ENCODE measurements at regions not wholly inside any gene's neighbourhood (a gene's known extent, or its start where the extent isn't known, plus 50 kb on each side); places are given as distances from the start of the nearest gene placed in this dataset.
A peak's percentile ranks its signal among the peaks of the same experiment; 100 is the strongest.

DNA sequence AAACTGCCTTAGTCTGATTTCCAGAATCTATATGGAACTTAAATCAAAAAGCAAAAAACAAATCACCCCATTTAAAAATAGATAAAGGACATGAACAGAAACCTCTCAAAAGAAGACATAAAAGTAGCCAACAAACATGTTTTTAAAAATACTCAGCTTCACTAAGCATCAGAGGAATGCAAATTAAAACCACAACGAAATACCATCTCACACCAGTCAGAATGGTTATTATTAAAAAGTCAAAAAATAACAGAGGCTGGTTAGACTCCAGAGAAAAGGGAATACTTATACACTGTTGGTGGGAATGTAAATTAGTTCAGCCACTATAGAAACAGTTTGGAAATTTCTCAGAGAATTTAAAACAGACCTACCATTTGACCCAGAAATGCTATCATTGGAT, 367.9 kb downstream of the ZIC4 start:
- H3K27ac ChIP-seq (ENCODE audit: low read depth, low read length), result peak overlapping the region; percentile 23

DNA sequence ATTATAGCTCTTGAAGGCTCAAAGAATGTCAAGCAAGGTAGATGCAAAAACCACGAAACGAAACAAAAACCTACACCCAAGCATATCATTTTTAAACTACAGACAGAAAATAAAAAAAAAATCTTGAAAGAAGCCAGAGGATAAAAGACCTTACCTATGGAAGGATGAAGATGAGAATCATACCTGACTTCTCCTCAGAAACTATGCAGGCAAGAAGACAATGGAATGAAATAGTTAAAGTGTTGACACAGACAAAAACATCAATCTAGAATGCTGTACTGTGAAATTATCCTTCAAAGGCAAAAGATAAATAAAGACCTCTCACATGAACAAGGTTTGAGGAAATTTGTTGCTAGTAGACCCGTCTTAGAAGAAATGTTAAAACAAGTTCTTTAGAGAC, 372.0 kb downstream of the ZIC4 start:
- Mint-ChIP-seq H3K9me3 (ENCODE audit: unreplicated experiment) (peaks cover 4% of the 10 kb centered on the region), H3K4me1 (ENCODE audit: low read depth, unreplicated experiment) (peaks cover 4% of the 10 kb centered on the region), H3K4me3 (ENCODE audit: unreplicated experiment) (no peak overlapping the region), H3K27me3 (ENCODE audit: low read depth, unreplicated experiment) (no peaks in the 10 kb centered on the region), H3K27ac (ENCODE audit: unreplicated experiment) (no peak overlapping the region), H3K36me3 (ENCODE audit: low read depth, unreplicated experiment) (no peaks in the 10 kb centered on the region)
- Histone ChIP-seq H3K4me2 (ENCODE audit: low read length) (no peak overlapping the region), H3K27me3 (ENCODE audit: insufficient read depth, low read length) (no peaks in the 10 kb centered on the region), H3K79me2 (ENCODE audit: insufficient read depth, low read length) (no peaks in the 10 kb centered on the region), H3K4me3 (ENCODE audit: insufficient read depth, low read depth, low read length) (no peak overlapping the region), H4K20me1 (ENCODE audit: insufficient read depth, low read length) (no peaks in the 10 kb centered on the region), H3K27ac (ENCODE audit: low read depth, low read length) (no peak overlapping the region), H3K9ac (ENCODE audit: low read length) (no peak overlapping the region), H3K9me3 (ENCODE audit: insufficient read depth, low read depth, low read length) (no peaks in the 10 kb centered on the region), H2AFZ (ENCODE audit: low read depth, low read length) (no peak overlapping the region), H3K36me3 (ENCODE audit: insufficient read depth, low read length) (no peaks in the 10 kb centered on the region), H3K4me1 (ENCODE audit: insufficient read depth, low read length) (no peaks in the 10 kb centered on the region)
- TF ChIP-seq, protein P1, sequence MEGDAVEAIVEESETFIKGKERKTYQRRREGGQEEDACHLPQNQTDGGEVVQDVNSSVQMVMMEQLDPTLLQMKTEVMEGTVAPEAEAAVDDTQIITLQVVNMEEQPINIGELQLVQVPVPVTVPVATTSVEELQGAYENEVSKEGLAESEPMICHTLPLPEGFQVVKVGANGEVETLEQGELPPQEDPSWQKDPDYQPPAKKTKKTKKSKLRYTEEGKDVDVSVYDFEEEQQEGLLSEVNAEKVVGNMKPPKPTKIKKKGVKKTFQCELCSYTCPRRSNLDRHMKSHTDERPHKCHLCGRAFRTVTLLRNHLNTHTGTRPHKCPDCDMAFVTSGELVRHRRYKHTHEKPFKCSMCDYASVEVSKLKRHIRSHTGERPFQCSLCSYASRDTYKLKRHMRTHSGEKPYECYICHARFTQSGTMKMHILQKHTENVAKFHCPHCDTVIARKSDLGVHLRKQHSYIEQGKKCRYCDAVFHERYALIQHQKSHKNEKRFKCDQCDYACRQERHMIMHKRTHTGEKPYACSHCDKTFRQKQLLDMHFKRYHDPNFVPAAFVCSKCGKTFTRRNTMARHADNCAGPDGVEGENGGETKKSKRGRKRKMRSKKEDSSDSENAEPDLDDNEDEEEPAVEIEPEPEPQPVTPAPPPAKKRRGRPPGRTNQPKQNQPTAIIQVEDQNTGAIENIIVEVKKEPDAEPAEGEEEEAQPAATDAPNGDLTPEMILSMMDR (IDR thresholded peaks at IDR 0.05; ENCODE audit: insufficient read depth, low read depth, low read length), result no peak
- TF ChIP-seq EZH2 (IDR thresholded peaks at IDR 0.05; ENCODE audit: insufficient read depth, low read length), result no peak
- DNase-seq (ENCODE audit: low read depth), result no peak
- peak; percentile 23 for FAIRE-seq

More for the DNA sequence above, 367.9 kb downstream of the ZIC4 start:
- TF ChIP-seq, protein P1 (IDR thresholded peaks at IDR 0.05; ENCODE audit: insufficient read depth, low read depth, low read length), result no peak
- no peak for TF ChIP-seq EZH2 (IDR thresholded peaks at IDR 0.05; ENCODE audit: insufficient read depth, low read length)
- Histone ChIP-seq H4K20me1 (ENCODE audit: insufficient read depth, low read length) (no peaks in the 10 kb centered on the region), H3K79me2 (ENCODE audit: insufficient read depth, low read length) (no peaks in the 10 kb centered on the region), H3K4me2 (ENCODE audit: low read length) (no peak overlapping the region), H2AFZ (ENCODE audit: low read depth, low read length) (no peak overlapping the region), H3K4me3 (ENCODE audit: insufficient read depth, low read depth, low read length) (no peak overlapping the region), H3K36me3 (ENCODE audit: insufficient read depth, low read length) (no peaks in the 10 kb centered on the region), H3K27me3 (ENCODE audit: insufficient read depth, low read length) (no peaks in the 10 kb centered on the region), H3K9me3 (ENCODE audit: insufficient read depth, low read depth, low read length) (no peaks in the 10 kb centered on the region), H3K9ac (ENCODE audit: low read length) (no peak overlapping the region), H3K4me1 (ENCODE audit: insufficient read depth, low read length) (no peaks in the 10 kb centered on the region)
- H3K4me3 Mint-ChIP-seq (ENCODE audit: unreplicated experiment), result no peak overlapping the region
- H3K27me3 Mint-ChIP-seq (ENCODE audit: low read depth, unreplicated experiment), result no peaks in the 10 kb centered on the region
- no peak overlapping the region for H3K27ac Mint-ChIP-seq (ENCODE audit: unreplicated experiment)
- DNase-seq (ENCODE audit: low read depth) (peak; percentile 59), FAIRE-seq (peak; percentile 50)
- peaks cover 2% of the 10 kb centered on the region for H3K4me1 Mint-ChIP-seq (ENCODE audit: low read depth, unreplicated experiment)
- peaks cover 4% of the 10 kb centered on the region for H3K9me3 Mint-ChIP-seq (ENCODE audit: unreplicated experiment)
- H3K36me3 Mint-ChIP-seq (ENCODE audit: low read depth, unreplicated experiment), result no peaks in the 10 kb centered on the region

DNA sequence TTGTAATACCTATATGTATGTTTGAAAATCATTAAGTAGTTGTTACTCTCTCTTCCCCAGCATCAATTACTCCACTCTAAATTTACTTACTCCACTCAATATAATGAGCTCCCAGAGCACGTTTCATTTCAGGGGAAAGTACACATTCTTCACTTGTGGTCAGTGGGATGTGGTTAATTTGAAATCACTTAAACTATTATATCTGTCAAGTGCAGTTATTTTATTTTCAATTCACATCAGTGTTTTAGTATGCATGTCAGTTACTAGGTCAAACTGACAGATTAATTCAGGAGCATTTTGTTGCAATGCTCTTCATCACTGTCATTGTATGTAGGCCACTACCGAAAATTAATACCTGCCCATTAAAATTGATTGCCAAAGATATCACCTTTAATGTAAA, 376.1 kb downstream of the ZIC4 start:
- FAIRE-seq, result no peak
- H3K27ac Mint-ChIP-seq (ENCODE audit: unreplicated experiment), result no peak overlapping the region
- no peaks in the 10 kb centered on the region for H3K36me3 Mint-ChIP-seq (ENCODE audit: low read depth, unreplicated experiment)

More for the DNA sequence above, 376.1 kb downstream of the ZIC4 start:
- Mint-ChIP-seq H3K27me3 (ENCODE audit: low read depth, unreplicated experiment) (no peaks in the 10 kb centered on the region), H3K4me1 (ENCODE audit: low read depth, unreplicated experiment) (peaks cover 2% of the 10 kb centered on the region), H3K9me3 (ENCODE audit: unreplicated experiment) (peaks cover 4% of the 10 kb centered on the region), H3K4me3 (ENCODE audit: unreplicated experiment) (no peak overlapping the region)
- Histone ChIP-seq H3K9me3 (ENCODE audit: insufficient read depth, low read depth, low read length) (no peaks in the 10 kb centered on the region), H3K4me3 (ENCODE audit: insufficient read depth, low read depth, low read length) (no peak overlapping the region), H3K27ac (ENCODE audit: low read depth, low read length) (no peak overlapping the region), H3K4me2 (ENCODE audit: low read length) (no peak overlapping the region), H4K20me1 (ENCODE audit: insufficient read depth, low read length) (no peaks in the 10 kb centered on the region), H3K27me3 (ENCODE audit: insufficient read depth, low read length) (no peaks in the 10 kb centered on the region), H2AFZ (ENCODE audit: low read depth, low read length) (no peak overlapping the region), H3K4me1 (ENCODE audit: insufficient read depth, low read length) (no peaks in the 10 kb centered on the region), H3K9ac (ENCODE audit: low read length) (no peak overlapping the region), H3K36me3 (ENCODE audit: insufficient read depth, low read length) (no peaks in the 10 kb centered on the region), H3K79me2 (ENCODE audit: insufficient read depth, low read length) (no peaks in the 10 kb centered on the region)
- DNase-seq (ENCODE audit: low read depth), result peak; percentile 42
- TF ChIP-seq, protein P1 (IDR thresholded peaks at IDR 0.05; ENCODE audit: insufficient read depth, low read depth, low read length), result no peak
- TF ChIP-seq EZH2 (IDR thresholded peaks at IDR 0.05; ENCODE audit: insufficient read depth, low read length), result no peak
